DND-41 (cell line): ENCODE measurements at regions not wholly inside any gene's neighbourhood (a gene's known extent, or its start where the extent isn't known, plus 50 kb on each side); places are given as distances from the start of the nearest gene placed in this dataset.

ENCODE experiments used
- ATAC-seq: fragments of 200-7000 bp; cut with Tn5 transposase; 3 replicates; pipeline ENCODE4 v1.9.1; 2021; ENCODE audit warnings: low read depth; ENCODE audit not compliant: insufficient read depth
- DNase-seq: peaks from one replicate; pipeline ENCODE4 v3.0.0-alpha.2; 2020
- H2AFZ ChIP-seq: 2 replicates; pipeline ENCODE4 v1.6.0; 2012; ENCODE audit warnings: low read depth, low read length
- H3K27ac ChIP-seq: 2 replicates; pipeline ENCODE4 v1.5.1; 2012; ENCODE audit warnings: low read length, inconsistent platforms
- H3K27me3 ChIP-seq: fragments of 200-600 bp; sonication (generic); 2 replicates; pipeline ENCODE4 v1.6.0; 2012; ENCODE audit warnings: low read length, mild to moderate bottlenecking, inconsistent platforms; ENCODE audit not compliant: insufficient read depth, poor library complexity
- H3K36me3 ChIP-seq: 2 replicates; pipeline ENCODE4 v1.5.1; 2012; ENCODE audit warnings: low read length, inconsistent platforms; ENCODE audit not compliant: insufficient read depth
- H3K4me1 ChIP-seq: 2 replicates; pipeline ENCODE4 v1.5.1; 2012; ENCODE audit warnings: mild to moderate bottlenecking, low read length; ENCODE audit not compliant: insufficient read depth
- H3K4me2 ChIP-seq: 2 replicates; pipeline ENCODE4 v1.6.0; 2012; ENCODE audit warnings: mild to moderate bottlenecking, moderate library complexity, low read length, inconsistent platforms; ENCODE audit not compliant: insufficient read depth
- H3K4me3 ChIP-seq, 2 experiments: fragments of 200-600 bp in 1 of 2; shearing (Covaris generic) in 1 of 2; 2 replicates each; pipeline ENCODE4 v1.5.1; 2012 to 2016; ENCODE audit warnings: inconsistent platforms in 2 of 2, low read length in 2 of 2, mild to moderate bottlenecking in 2 of 2, low read depth in 1 of 2, moderate library complexity in 1 of 2
- H3K79me2 ChIP-seq: 2 replicates; pipeline ENCODE4 v1.6.0; 2012; ENCODE audit warnings: low read length, inconsistent platforms; ENCODE audit not compliant: insufficient read depth
- H3K9ac ChIP-seq: 2 replicates; pipeline ENCODE4 v1.6.0; 2012; ENCODE audit warnings: low read depth, mild to moderate bottlenecking, inconsistent platforms, low read length, moderate library complexity
- H3K9me3 ChIP-seq: 2 replicates; pipeline ENCODE4 v1.5.1; 2012; ENCODE audit warnings: low read length, moderate library complexity, mild to moderate bottlenecking, inconsistent platforms; ENCODE audit not compliant: insufficient read depth, severe bottlenecking
- H4K20me1 ChIP-seq: 2 replicates; pipeline ENCODE4 v1.6.0; 2012; ENCODE audit warnings: low read length; ENCODE audit not compliant: insufficient read depth
- EZH2 ChIP-seq: IDR thresholded peaks from 3 replicates; pipeline ENCODE4 v1.6.1; 2012; ENCODE audit warnings: borderline replicate concordance, low read depth, mild to moderate bottlenecking, moderate library complexity, low read length, inconsistent platforms; ENCODE audit not compliant: severe bottlenecking
- TF ChIP-seq, protein P1 (sequence below): IDR thresholded peaks from 2 replicates; pipeline ENCODE4 v1.5.1; 2012; ENCODE audit warnings: borderline replicate concordance, low read length, moderate library complexity, mild to moderate bottlenecking; ENCODE audit not compliant: poor library complexity, severe bottlenecking; ENCODE audit errors: extremely low read depth

DNA sequence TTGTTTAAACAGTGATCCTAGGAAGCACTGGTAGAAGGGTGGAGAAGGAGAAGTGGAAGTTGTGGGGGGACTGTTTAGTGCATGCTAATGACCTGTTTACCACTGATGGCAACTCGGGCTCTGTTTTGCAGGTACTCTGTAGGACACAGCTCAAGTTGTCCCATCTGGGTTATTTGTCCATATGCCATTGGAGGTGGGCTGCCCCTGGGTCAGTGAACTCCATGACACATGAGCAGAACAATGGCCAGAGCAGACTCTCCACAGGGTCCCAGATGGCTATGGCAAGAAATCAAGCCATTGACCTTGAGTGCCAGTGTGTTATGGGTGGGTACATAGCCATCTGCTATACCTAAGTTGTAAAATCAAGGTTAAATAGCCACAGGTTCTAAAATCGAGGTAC lies 175.9 kb downstream of the GAS1 start:
- Histone ChIP-seq H3K27ac (no peak overlapping the region), H3K4me2 (no peak overlapping the region), H4K20me1 (no peaks in the 10 kb centered on the region), H2AFZ (no peak overlapping the region), H3K27me3 (no peaks in the 10 kb centered on the region), H3K79me2 (no peaks in the 10 kb centered on the region), H3K4me3 (no peak overlapping the region), H3K9me3 (no peaks in the 10 kb centered on the region), H3K4me1 (no peaks in the 10 kb centered on the region), H3K9ac (no peak overlapping the region), H3K36me3 (no peaks in the 10 kb centered on the region)
- ATAC-seq (no peak), DNase-seq (no peak)
- no peak for TF ChIP-seq EZH2

DNA sequence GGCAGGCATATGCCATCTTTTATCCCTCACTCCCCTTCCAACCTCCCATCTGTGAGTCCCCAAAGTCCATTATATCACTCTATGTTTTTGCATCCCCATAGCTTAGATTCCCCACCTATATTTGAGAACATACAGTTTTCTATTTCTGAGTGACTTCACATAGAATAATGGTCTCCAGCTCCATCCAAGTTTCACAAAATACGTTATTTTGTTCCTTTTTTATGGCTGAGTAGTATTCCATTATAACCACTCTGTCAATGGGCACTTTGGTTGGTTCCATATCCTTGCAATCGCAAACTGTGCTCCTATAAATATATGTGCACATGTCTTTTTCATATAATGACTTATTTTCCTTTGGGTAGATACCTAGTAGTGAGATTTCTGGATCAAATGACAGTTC lies 178.6 kb downstream of the GAS1 start:
- Histone ChIP-seq H3K79me2 (no peaks in the 10 kb centered on the region), H3K4me1 (no peaks in the 10 kb centered on the region), H3K4me3 (no peak overlapping the region), H2AFZ (no peak overlapping the region), H3K9ac (no peak overlapping the region), H3K27me3 (no peaks in the 10 kb centered on the region), H4K20me1 (no peaks in the 10 kb centered on the region), H3K27ac (no peak overlapping the region), H3K9me3 (no peaks in the 10 kb centered on the region), H3K4me2 (no peak overlapping the region), H3K36me3 (no peaks in the 10 kb centered on the region)
- DNase-seq: no peak
- TF ChIP-seq, protein P1, sequence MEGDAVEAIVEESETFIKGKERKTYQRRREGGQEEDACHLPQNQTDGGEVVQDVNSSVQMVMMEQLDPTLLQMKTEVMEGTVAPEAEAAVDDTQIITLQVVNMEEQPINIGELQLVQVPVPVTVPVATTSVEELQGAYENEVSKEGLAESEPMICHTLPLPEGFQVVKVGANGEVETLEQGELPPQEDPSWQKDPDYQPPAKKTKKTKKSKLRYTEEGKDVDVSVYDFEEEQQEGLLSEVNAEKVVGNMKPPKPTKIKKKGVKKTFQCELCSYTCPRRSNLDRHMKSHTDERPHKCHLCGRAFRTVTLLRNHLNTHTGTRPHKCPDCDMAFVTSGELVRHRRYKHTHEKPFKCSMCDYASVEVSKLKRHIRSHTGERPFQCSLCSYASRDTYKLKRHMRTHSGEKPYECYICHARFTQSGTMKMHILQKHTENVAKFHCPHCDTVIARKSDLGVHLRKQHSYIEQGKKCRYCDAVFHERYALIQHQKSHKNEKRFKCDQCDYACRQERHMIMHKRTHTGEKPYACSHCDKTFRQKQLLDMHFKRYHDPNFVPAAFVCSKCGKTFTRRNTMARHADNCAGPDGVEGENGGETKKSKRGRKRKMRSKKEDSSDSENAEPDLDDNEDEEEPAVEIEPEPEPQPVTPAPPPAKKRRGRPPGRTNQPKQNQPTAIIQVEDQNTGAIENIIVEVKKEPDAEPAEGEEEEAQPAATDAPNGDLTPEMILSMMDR: no peak
- TF ChIP-seq EZH2: no peak
- ATAC-seq: no peak

- Histone ChIP-seq H3K4me1 (no peaks in the 10 kb centered on the region), H2AFZ (no peak overlapping the region), H3K79me2 (no peaks in the 10 kb centered on the region), H3K36me3 (no peaks in the 10 kb centered on the region), H3K27me3 (no peaks in the 10 kb centered on the region), H3K4me2 (no peak overlapping the region), H3K4me3 (no peak overlapping the region), H3K27ac (no peak overlapping the region), H3K9me3 (no peaks in the 10 kb centered on the region), H4K20me1 (no peaks in the 10 kb centered on the region), H3K9ac (no peak overlapping the region)
- ATAC-seq (no peak), DNase-seq (no peak)
- TF ChIP-seq, protein P1: no peak
- TF ChIP-seq EZH2: no peak
Observed at GRCh38 chr9:86768020-86768419, 179.3 kb downstream of the GAS1 start.

- H3K9ac ChIP-seq: no peak overlapping the region
- no peak overlapping the region for H3K27ac ChIP-seq
- H2AFZ ChIP-seq: no peak overlapping the region
- H3K4me1 ChIP-seq: no peaks in the 10 kb centered on the region
- no peaks in the 10 kb centered on the region for H3K9me3 ChIP-seq
- no peaks in the 10 kb centered on the region for H3K36me3 ChIP-seq
- no peak overlapping the region for H3K4me3 ChIP-seq
- no peak overlapping the region for H3K4me2 ChIP-seq
- H4K20me1 ChIP-seq: no peaks in the 10 kb centered on the region
- no peaks in the 10 kb centered on the region for H3K79me2 ChIP-seq
- no peak for DNase-seq
- TF ChIP-seq, protein P1: no peak
- no peak for TF ChIP-seq EZH2
- no peaks in the 10 kb centered on the region for H3K27me3 ChIP-seq
- ATAC-seq: no peak
Observed at GRCh38 chr9:86767373-86767772, 179.9 kb downstream of the GAS1 start.
